GM20000 (cell line): ENCODE measurements at regions not wholly inside any gene's neighbourhood (a gene's known extent, or its start where the extent isn't known, plus 50 kb on each side); places are given as distances from the start of the nearest gene placed in this dataset.
"Not testable (repeated sequence)": the region's sequence is repeated elsewhere in the genome, so short reads cannot be mapped to it uniquely, and the experiment has no call there.

ENCODE experiments used
- DNase-seq: peaks from one replicate; pipeline ENCODE4 v3.0.0; 2012; ENCODE audit warnings: low spot score
- CTCF ChIP-seq: IDR thresholded peaks from 2 replicates; pipeline ENCODE4 v1.5.1; 2012; ENCODE audit warnings: mild to moderate bottlenecking, control low read depth; ENCODE audit errors: extremely low read depth, missing control alignments

- no peak for TF ChIP-seq CTCF
- no peak for DNase-seq
Measured at GRCh38 chr4:151524610-151525009, 115.6 kb downstream of the FHIP1A start.

- not testable (repeated sequence) for DNase-seq
Measured at GRCh38 chr4:151526489-151526888, 117.5 kb downstream of the FHIP1A start.

GRCh38 chr4:151527699-151528098, 118.7 kb downstream of the FHIP1A start:
- DNase-seq = no peak
- TF ChIP-seq CTCF = no peak

- no peak for DNase-seq
- TF ChIP-seq CTCF = no peak
Measured at GRCh38 chr4:151529187-151529586, 120.2 kb downstream of the FHIP1A start.

GRCh38 chr4:151530230-151530629, 121.3 kb downstream of the FHIP1A start:
- no peak for DNase-seq
- no peak for TF ChIP-seq CTCF

GRCh38 chr4:151530783-151531182, 121.8 kb downstream of the FHIP1A start:
- DNase-seq = no peak
- TF ChIP-seq CTCF = no peak

GRCh38 chr4:151532001-151532708, 123.2 kb downstream of the FHIP1A start:
- no peak for TF ChIP-seq CTCF
- no peak for DNase-seq

GRCh38 chr4:151534195-151534594, 125.2 kb downstream of the FHIP1A start:
- no peak for TF ChIP-seq CTCF
- no peak for DNase-seq
